Lower lobe of right lung (tissue), 2 donors: ENCODE measurements at regions not wholly inside any gene's neighbourhood (a gene's known extent, or its start where the extent isn't known, plus 50 kb on each side); places are given as distances from the start of the nearest gene placed in this dataset.

Experiments
- ATAC-seq, 2 donors: fragments of 200-7000 bp; cut with Tn5 transposase; one replicate each; pipeline ENCODE4 v1.9.1; 2020 to 2022; ENCODE audit warnings: mild to moderate bottlenecking in 2 of 2, moderate library complexity in 2 of 2
- DNase-seq: peaks from one replicate; pipeline ENCODE4 v3.0.0-alpha.2; 2020
- H3K27ac ChIP-seq: fragments of 200-600 bp; one replicate; pipeline ENCODE4 v1.8.0; 2022
- H3K27me3 ChIP-seq: fragments of 200-600 bp; one replicate; pipeline ENCODE4 v1.8.0; 2022; ENCODE audit warnings: low read depth
- H3K36me3 ChIP-seq: fragments of 200-600 bp; one replicate; pipeline ENCODE4 v1.8.0; 2022; ENCODE audit warnings: mild to moderate bottlenecking
- H3K4me1 ChIP-seq: fragments of 200-600 bp; one replicate; pipeline ENCODE4 v1.8.0; 2022
- H3K4me3 ChIP-seq: fragments of 200-600 bp; one replicate; pipeline ENCODE4 v1.8.0; 2022; ENCODE audit warnings: mild to moderate bottlenecking
- H3K9me3 ChIP-seq: fragments of 200-600 bp; one replicate; pipeline ENCODE4 v1.8.0; 2022
- intact Hi-C: fragments of 100-400 bp; cut with DNase I; formaldehyde crosslinking; loops from one replicate; pipeline ENCODE4 v1.11.0; 2022
- TF ChIP-seq, protein P1 (sequence below): fragments of 200-600 bp; IDR thresholded peaks from one replicate; pipeline ENCODE4 v1.8.0; 2022; ENCODE audit warnings: antibody characterized with exemption, mild to moderate bottlenecking
- donor health status: DM: no; HTN: yes; CAD: no; lungs with severe emphysema.

DNA sequence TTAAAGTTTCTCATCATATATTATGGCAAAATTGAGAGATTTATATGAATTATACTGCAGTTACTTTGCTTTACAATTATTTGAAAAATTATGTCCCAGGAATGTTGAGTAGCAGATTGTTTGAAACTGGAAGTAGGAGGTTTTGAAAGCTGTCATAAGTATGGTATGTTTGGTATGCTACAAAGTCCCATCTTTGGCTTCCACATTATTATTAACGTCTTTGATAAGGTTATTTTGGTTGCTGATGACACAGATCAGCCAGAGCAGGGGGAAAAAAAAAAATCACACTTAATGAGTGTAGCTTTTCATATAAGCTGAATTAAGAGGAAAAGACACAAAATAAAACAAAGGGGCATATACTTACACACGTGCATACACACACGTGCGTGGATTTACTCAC lies 130.1 kb downstream of the SLITRK1 start:
- H3K4me1 ChIP-seq = no peaks in the 10 kb centered on the region
- no peak overlapping the region for H3K4me3 ChIP-seq
- ATAC-seq = no peak
- no peaks in the 10 kb centered on the region for H3K36me3 ChIP-seq
- no peak for DNase-seq
- peaks cover 8% of the 10 kb centered on the region for H3K9me3 ChIP-seq
- TF ChIP-seq, protein P1, sequence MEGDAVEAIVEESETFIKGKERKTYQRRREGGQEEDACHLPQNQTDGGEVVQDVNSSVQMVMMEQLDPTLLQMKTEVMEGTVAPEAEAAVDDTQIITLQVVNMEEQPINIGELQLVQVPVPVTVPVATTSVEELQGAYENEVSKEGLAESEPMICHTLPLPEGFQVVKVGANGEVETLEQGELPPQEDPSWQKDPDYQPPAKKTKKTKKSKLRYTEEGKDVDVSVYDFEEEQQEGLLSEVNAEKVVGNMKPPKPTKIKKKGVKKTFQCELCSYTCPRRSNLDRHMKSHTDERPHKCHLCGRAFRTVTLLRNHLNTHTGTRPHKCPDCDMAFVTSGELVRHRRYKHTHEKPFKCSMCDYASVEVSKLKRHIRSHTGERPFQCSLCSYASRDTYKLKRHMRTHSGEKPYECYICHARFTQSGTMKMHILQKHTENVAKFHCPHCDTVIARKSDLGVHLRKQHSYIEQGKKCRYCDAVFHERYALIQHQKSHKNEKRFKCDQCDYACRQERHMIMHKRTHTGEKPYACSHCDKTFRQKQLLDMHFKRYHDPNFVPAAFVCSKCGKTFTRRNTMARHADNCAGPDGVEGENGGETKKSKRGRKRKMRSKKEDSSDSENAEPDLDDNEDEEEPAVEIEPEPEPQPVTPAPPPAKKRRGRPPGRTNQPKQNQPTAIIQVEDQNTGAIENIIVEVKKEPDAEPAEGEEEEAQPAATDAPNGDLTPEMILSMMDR = no peak
- no peaks in the 10 kb centered on the region for H3K27me3 ChIP-seq
- H3K27ac ChIP-seq = no peak overlapping the region
- intact Hi-C loops = no loop called here

DNA sequence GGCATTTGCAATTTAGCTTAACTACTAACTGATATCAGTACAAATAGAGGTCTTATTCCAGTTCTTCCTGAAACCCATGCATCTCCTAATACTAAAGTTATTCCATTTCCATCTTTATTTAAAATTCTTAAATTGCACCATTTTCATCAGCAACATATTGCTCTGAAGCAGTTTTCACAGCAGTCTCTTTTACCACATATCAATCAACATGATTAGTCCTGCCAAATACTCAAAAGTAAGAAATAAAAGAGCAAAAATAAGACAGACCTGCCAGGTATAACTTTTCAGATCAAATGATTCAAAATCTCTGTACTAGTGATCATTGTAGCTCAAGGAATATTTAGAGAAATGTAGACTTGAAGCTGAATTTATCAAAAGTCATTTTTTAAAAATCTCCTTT lies 141.7 kb downstream of the SLITRK1 start:
- no peak for ATAC-seq
- intact Hi-C loops = no loop called here
- H3K27ac ChIP-seq = no peak overlapping the region
- TF ChIP-seq, protein P1 = no peak
- no peak for DNase-seq
- no peaks in the 10 kb centered on the region for H3K36me3 ChIP-seq
- no peaks in the 10 kb centered on the region for H3K27me3 ChIP-seq
- H3K9me3 ChIP-seq = no peaks in the 10 kb centered on the region
- no peaks in the 10 kb centered on the region for H3K4me1 ChIP-seq
- no peak overlapping the region for H3K4me3 ChIP-seq

DNA sequence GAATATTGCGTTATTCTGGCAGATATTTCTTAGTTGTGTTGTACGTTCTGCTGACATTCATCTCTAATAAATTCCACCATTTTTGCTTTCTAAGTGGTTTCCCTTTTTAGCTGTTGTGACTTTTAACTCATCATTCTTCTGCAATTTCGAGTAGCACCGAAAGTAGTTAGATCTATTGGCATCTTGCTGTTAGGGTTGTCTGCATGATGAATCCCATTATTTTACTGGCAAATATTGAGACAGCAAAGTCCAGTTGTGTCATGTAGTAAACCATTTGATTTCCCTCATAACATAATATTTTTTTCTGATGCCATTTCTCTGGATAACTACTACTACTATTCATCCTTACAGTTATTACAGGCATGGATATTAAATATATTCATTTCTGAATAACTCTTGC lies 143.9 kb downstream of the SLITRK1 start:
- ATAC-seq = no peak
- no peaks in the 10 kb centered on the region for H3K27me3 ChIP-seq

DNA sequence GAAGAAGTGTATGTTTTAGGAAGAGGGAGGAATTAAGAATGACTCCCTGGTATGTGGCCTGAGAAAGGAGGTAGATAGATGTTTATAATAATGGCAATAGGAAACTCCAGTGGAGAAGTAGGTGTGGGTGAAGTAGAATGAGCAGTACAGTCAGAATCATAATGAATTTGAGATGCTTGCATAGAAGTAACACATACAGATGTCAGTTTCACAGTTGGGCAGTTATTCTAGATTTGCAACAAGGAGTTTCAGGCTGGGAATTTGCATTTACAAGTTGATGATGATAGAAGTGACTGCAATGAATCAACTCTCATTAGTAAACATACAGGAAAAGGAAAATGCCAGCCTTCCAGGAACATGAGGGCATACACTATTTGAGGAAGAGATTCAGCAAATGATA lies 149.0 kb downstream of the SLITRK1 start:
- DNase-seq (no peak), ATAC-seq (no peak)
- no peaks in the 10 kb centered on the region for H3K36me3 ChIP-seq
- no peaks in the 10 kb centered on the region for H3K27me3 ChIP-seq
- TF ChIP-seq, protein P1 = no peak
- no peak overlapping the region for H3K4me3 ChIP-seq
- intact Hi-C loops = no loop called here
- H3K4me1 ChIP-seq = no peaks in the 10 kb centered on the region
- no peak overlapping the region for H3K27ac ChIP-seq
- no peaks in the 10 kb centered on the region for H3K9me3 ChIP-seq

More for the DNA sequence above, 143.9 kb downstream of the SLITRK1 start:
- H3K4me1 ChIP-seq = no peaks in the 10 kb centered on the region
- intact Hi-C loops = no loop called here
- no peaks in the 10 kb centered on the region for H3K9me3 ChIP-seq
- no peak for DNase-seq
- TF ChIP-seq, protein P1 = no peak
- H3K36me3 ChIP-seq = no peaks in the 10 kb centered on the region
- no peak overlapping the region for H3K27ac ChIP-seq
- no peak overlapping the region for H3K4me3 ChIP-seq

DNA sequence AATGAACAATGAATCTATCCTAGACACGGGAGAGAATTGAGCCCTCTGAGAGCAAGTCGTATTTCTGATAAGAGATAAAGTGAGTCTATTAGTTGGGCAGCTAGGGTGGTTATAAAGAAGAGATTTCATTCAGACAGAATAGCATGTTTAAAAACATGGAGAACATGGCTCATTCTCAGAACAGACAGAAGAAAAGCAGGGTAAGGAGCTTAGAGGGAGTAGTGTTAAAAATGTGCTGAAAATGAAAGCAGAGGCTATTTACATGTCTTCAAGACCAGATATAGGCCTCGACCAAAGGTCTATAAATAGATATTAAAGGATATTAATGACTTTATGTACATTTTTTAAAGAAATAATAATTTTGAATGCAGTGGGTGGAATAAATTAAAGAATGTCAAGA lies 149.5 kb downstream of the SLITRK1 start:
- intact Hi-C loops = no loop called here
- no peak for ATAC-seq

More for the DNA sequence above, 149.5 kb downstream of the SLITRK1 start:
- Histone ChIP-seq H3K9me3 (no peaks in the 10 kb centered on the region), H3K4me1 (no peaks in the 10 kb centered on the region), H3K36me3 (no peaks in the 10 kb centered on the region), H3K27me3 (no peaks in the 10 kb centered on the region), H3K27ac (no peak overlapping the region), H3K4me3 (no peak overlapping the region)
- DNase-seq = no peak
- TF ChIP-seq, protein P1 = no peak
